Naive thymus-derived CD8-positive, alpha-beta T cell (primary cell): ENCODE measurements at regions not wholly inside any gene's neighbourhood (a gene's known extent, or its start where the extent isn't known, plus 50 kb on each side); places are given as distances from the start of the nearest gene placed in this dataset.

Experiments used
- ATAC-seq, 2 donors: fragments of 150-1000 bp; cut with Tn5 transposase in 1 of 2; sonication (Bioruptor Pico), chemical (Tn5 transposase) in 1 of 2; 1 replicate in 1 of 2; 2 replicates in 1 of 2; pipeline ENCODE4 v1.10.0; 2021; ENCODE audit warnings: mild to moderate bottlenecking in 2 of 2, moderate library complexity in 2 of 2
- POLR2A ChIA-PET: fragments of 350-600 bp; sonication (Branson Sonifier 250); formaldehyde crosslinking; loops from one replicate; lab custom pipeline; 2021; ENCODE audit warnings: antibody characterized with exemption; lab: Charles Lee
- DNase-seq, 10 donors: peaks; one replicate each; pipeline versions ENCODE4 v3.0.0 to v3.0.0-alpha.2; 2020 to 2022
- H3K27ac Mint-ChIP-seq, 10 donors: one replicate each; pipeline ENCODE4 v1.8.0; 2020 to 2022; ENCODE audit warnings: mild to moderate bottlenecking in 10 of 10, mixed read lengths in 10 of 10, moderate library complexity in 4 of 10, inconsistent platforms in 1 of 10
- H3K27me3 Mint-ChIP-seq, 5 donors: one replicate each; pipeline ENCODE4 v1.8.0; 2021 to 2022; ENCODE audit warnings: mixed read lengths in 5 of 5
- H3K36me3 Mint-ChIP-seq, 3 donors: one replicate each; pipeline ENCODE4 v1.8.0; 2020 to 2022; ENCODE audit warnings: mixed read lengths in 3 of 3, mild to moderate bottlenecking in 2 of 3, inconsistent platforms in 1 of 3
- H3K4me1 Mint-ChIP-seq, 4 donors: one replicate each; pipeline ENCODE4 v1.8.0; 2021 to 2022; ENCODE audit warnings: mixed read lengths in 4 of 4
- H3K4me3 Mint-ChIP-seq, 10 donors: one replicate each; pipeline ENCODE4 v1.8.0; 2020 to 2022; ENCODE audit warnings: mild to moderate bottlenecking in 10 of 10, mixed read lengths in 10 of 10, moderate library complexity in 6 of 10, inconsistent platforms in 1 of 10
- H3K9me3 Mint-ChIP-seq, 9 donors: one replicate each; pipeline ENCODE4 v1.8.0; 2020 to 2022; ENCODE audit warnings: mixed read lengths in 9 of 9, mild to moderate bottlenecking in 3 of 9, inconsistent platforms in 1 of 9, moderate library complexity in 1 of 9

- Mint-ChIP-seq H3K36me3 (peaks cover 0 to 6% (median 3%) of the 10 kb centered on the region in 3 donors), H3K27ac (peak overlapping the region in 3 of 10 donors; percentile 14 to 49 (median 19)), H3K27me3 (no peaks in the 10 kb centered on the region), H3K9me3 (peaks cover 0 to 3% (median 0%) of the 10 kb centered on the region in 9 donors), H3K4me1 (peaks cover 0 to 7% (median 6%) of the 10 kb centered on the region in 4 donors), H3K4me3 (no peak overlapping the region)
- ATAC-seq (no peak), DNase-seq (peak in 7 of 10 donors; percentile 5 to 62 (median 20))
- POLR2A ChIA-PET: no interaction called here
These were observed 602.3 kb upstream of the SUCLG2 start for GRCh38 chr3:68256635-68257223.

GRCh38 chr3:68249265-68249664 is 594.9 kb upstream of the SUCLG2 start:
- H3K4me3 Mint-ChIP-seq: no peak overlapping the region
- no peak overlapping the region for H3K27ac Mint-ChIP-seq
- DNase-seq (no peak), ATAC-seq (no peak)
- H3K9me3 Mint-ChIP-seq: peaks cover 0 to 9% (median 0%) of the 10 kb centered on the region in 9 donors
- H3K27me3 Mint-ChIP-seq: peaks cover 0 to 3% (median 0%) of the 10 kb centered on the region in 5 donors
- H3K36me3 Mint-ChIP-seq: peaks cover 0 to 10% (median 6%) of the 10 kb centered on the region in 3 donors
- peaks cover 0 to 8% (median 0%) of the 10 kb centered on the region in 4 donors for H3K4me1 Mint-ChIP-seq
- POLR2A ChIA-PET: no interaction called here

GRCh38 chr3:68242606-68243005 is 588.2 kb upstream of the SUCLG2 start:
- H3K27me3 Mint-ChIP-seq: no peaks in the 10 kb centered on the region
- no peak for DNase-seq
- POLR2A ChIA-PET: no interaction called here
- no peak overlapping the region for H3K27ac Mint-ChIP-seq
- H3K36me3 Mint-ChIP-seq: peaks cover 0 to 3% (median 0%) of the 10 kb centered on the region in 3 donors
- no peak overlapping the region for H3K4me3 Mint-ChIP-seq
- no peak for ATAC-seq
- H3K4me1 Mint-ChIP-seq: no peaks in the 10 kb centered on the region
- no peaks in the 10 kb centered on the region for H3K9me3 Mint-ChIP-seq

GRCh38 chr3:68239542-68239941 is 585.1 kb upstream of the SUCLG2 start:
- Mint-ChIP-seq H3K27me3 (no peaks in the 10 kb centered on the region), H3K9me3 (peaks cover 0 to 2% (median 0%) of the 10 kb centered on the region in 9 donors), H3K27ac (peak overlapping the region in 1 of 10 donors; percentile 77), H3K36me3 (peaks cover 0 to 3% (median 0%) of the 10 kb centered on the region in 3 donors), H3K4me1 (no peaks in the 10 kb centered on the region), H3K4me3 (no peak overlapping the region)
- no peak for DNase-seq
- POLR2A ChIA-PET: no interaction called here
- ATAC-seq: no peak

GRCh38 chr3:68234076-68234780 is 579.8 kb upstream of the SUCLG2 start:
- no peak overlapping the region for H3K4me3 Mint-ChIP-seq
- no peak overlapping the region for H3K27ac Mint-ChIP-seq
- H3K36me3 Mint-ChIP-seq: peaks cover 0 to 17% (median 8%) of the 10 kb centered on the region in 3 donors
- no peaks in the 10 kb centered on the region for H3K27me3 Mint-ChIP-seq
- no peak for DNase-seq
- H3K9me3 Mint-ChIP-seq: peaks cover 0 to 13% (median 8%) of the 10 kb centered on the region in 9 donors
- ATAC-seq: no peak
- H3K4me1 Mint-ChIP-seq: no peaks in the 10 kb centered on the region
- POLR2A ChIA-PET: no interaction called here

- DNase-seq (no peak), ATAC-seq (no peak)
- H3K9me3 Mint-ChIP-seq: peaks cover 2 to 13% (median 8%) of the 10 kb centered on the region in 9 donors
- H3K4me3 Mint-ChIP-seq: no peak overlapping the region
- no peaks in the 10 kb centered on the region for H3K27me3 Mint-ChIP-seq
- peak overlapping the region in 1 of 10 donors; percentile 30 for H3K27ac Mint-ChIP-seq
- H3K36me3 Mint-ChIP-seq: peaks cover 0 to 8% (median 8%) of the 10 kb centered on the region in 3 donors
- POLR2A ChIA-PET: no interaction called here
- peaks cover 0 to 2% (median 0%) of the 10 kb centered on the region in 4 donors for H3K4me1 Mint-ChIP-seq
These were observed 574.4 kb upstream of the SUCLG2 start for GRCh38 chr3:68228856-68229255.

- H3K4me3 Mint-ChIP-seq: no peak overlapping the region
These were observed 566.4 kb upstream of the SUCLG2 start for GRCh38 chr3:68220832-68221231.

GRCh38 chr3:68211637-68212036 is 557.2 kb upstream of the SUCLG2 start:
- POLR2A ChIA-PET: no interaction called here
- no peaks in the 10 kb centered on the region for H3K27me3 Mint-ChIP-seq
- DNase-seq (no peak), ATAC-seq (no peak)
- no peaks in the 10 kb centered on the region for H3K4me1 Mint-ChIP-seq
- H3K27ac Mint-ChIP-seq: peak overlapping the region in 1 of 10 donors; percentile 41
- H3K4me3 Mint-ChIP-seq: no peak overlapping the region
- H3K9me3 Mint-ChIP-seq: peaks cover 0 to 8% (median 0%) of the 10 kb centered on the region in 9 donors
- peaks cover 0 to 16% (median 6%) of the 10 kb centered on the region in 3 donors for H3K36me3 Mint-ChIP-seq

More at GRCh38 chr3:68220832-68221231, 566.4 kb upstream of the SUCLG2 start:
- no peaks in the 10 kb centered on the region for H3K27me3 Mint-ChIP-seq
- H3K4me1 Mint-ChIP-seq: peaks cover 5 to 10% (median 8%) of the 10 kb centered on the region in 4 donors
- peaks cover 0 to 2% (median 0%) of the 10 kb centered on the region in 3 donors for H3K36me3 Mint-ChIP-seq
- no peaks in the 10 kb centered on the region for H3K9me3 Mint-ChIP-seq
- ATAC-seq (no peak), DNase-seq (no peak)
- POLR2A ChIA-PET: no interaction called here
- H3K27ac Mint-ChIP-seq: no peak overlapping the region

GRCh38 chr3:68210635-68211034 is 556.2 kb upstream of the SUCLG2 start:
- Mint-ChIP-seq H3K4me3 (no peak overlapping the region), H3K27ac (no peak overlapping the region), H3K9me3 (peaks cover 0 to 8% (median 0%) of the 10 kb centered on the region in 9 donors), H3K27me3 (no peaks in the 10 kb centered on the region), H3K4me1 (no peaks in the 10 kb centered on the region), H3K36me3 (peaks cover 0 to 16% (median 6%) of the 10 kb centered on the region in 3 donors)
- ATAC-seq: no peak
- no peak for DNase-seq
- POLR2A ChIA-PET: no interaction called here

- H3K4me1 Mint-ChIP-seq: no peaks in the 10 kb centered on the region
- POLR2A ChIA-PET: no interaction called here
- no peaks in the 10 kb centered on the region for H3K27me3 Mint-ChIP-seq
- H3K9me3 Mint-ChIP-seq: peaks cover 4 to 21% (median 10%) of the 10 kb centered on the region in 9 donors
- no peak overlapping the region for H3K4me3 Mint-ChIP-seq
- peaks cover 0 to 28% (median 17%) of the 10 kb centered on the region in 3 donors for H3K36me3 Mint-ChIP-seq
- H3K27ac Mint-ChIP-seq: no peak overlapping the region
- DNase-seq (no peak), ATAC-seq (no peak)
These were observed 552.9 kb upstream of the SUCLG2 start for GRCh38 chr3:68207327-68207726.

GRCh38 chr3:68206524-68207117 is 552.2 kb upstream of the SUCLG2 start:
- no peaks in the 10 kb centered on the region for H3K27me3 Mint-ChIP-seq
- peaks cover 0 to 26% (median 15%) of the 10 kb centered on the region in 3 donors for H3K36me3 Mint-ChIP-seq
- H3K9me3 Mint-ChIP-seq: peaks cover 3 to 23% (median 10%) of the 10 kb centered on the region in 9 donors
- no peak overlapping the region for H3K4me3 Mint-ChIP-seq
- no peak for DNase-seq
- ATAC-seq: no peak
- no peaks in the 10 kb centered on the region for H3K4me1 Mint-ChIP-seq
- POLR2A ChIA-PET: no interaction called here
- no peak overlapping the region for H3K27ac Mint-ChIP-seq

GRCh38 chr3:68186733-68187132 is 532.3 kb upstream of the SUCLG2 start:
- POLR2A ChIA-PET: no interaction called here

GRCh38 chr3:68176600-68176999 is 522.2 kb upstream of the SUCLG2 start:
- no peak for ATAC-seq
- POLR2A ChIA-PET: no interaction called here
- H3K4me3 Mint-ChIP-seq: no peak overlapping the region
- peaks cover 12 to 42% (median 40%) of the 10 kb centered on the region in 3 donors for H3K36me3 Mint-ChIP-seq
- no peaks in the 10 kb centered on the region for H3K27me3 Mint-ChIP-seq
- DNase-seq: no peak
- H3K4me1 Mint-ChIP-seq: no peaks in the 10 kb centered on the region
- no peak overlapping the region for H3K27ac Mint-ChIP-seq
- peaks cover 5 to 50% (median 23%) of the 10 kb centered on the region in 9 donors for H3K9me3 Mint-ChIP-seq

More at GRCh38 chr3:68186733-68187132, 532.3 kb upstream of the SUCLG2 start:
- no peaks in the 10 kb centered on the region for H3K27me3 Mint-ChIP-seq
- H3K4me1 Mint-ChIP-seq: peaks cover 0 to 3% (median under 1%) of the 10 kb centered on the region in 4 donors
- H3K36me3 Mint-ChIP-seq: peaks cover 0 to 16% (median 13%) of the 10 kb centered on the region in 3 donors
- ATAC-seq (no peak), DNase-seq (no peak)
- H3K4me3 Mint-ChIP-seq: no peak overlapping the region
- no peak overlapping the region for H3K27ac Mint-ChIP-seq
- H3K9me3 Mint-ChIP-seq: peaks cover 0 to 13% (median 7%) of the 10 kb centered on the region in 9 donors
